ENCODE measurements at regions not wholly inside any gene's neighbourhood (a gene's known extent, or its start where the extent isn't known, plus 50 kb on each side); places are given as distances from the start of the nearest gene placed in this dataset.

DNA sequence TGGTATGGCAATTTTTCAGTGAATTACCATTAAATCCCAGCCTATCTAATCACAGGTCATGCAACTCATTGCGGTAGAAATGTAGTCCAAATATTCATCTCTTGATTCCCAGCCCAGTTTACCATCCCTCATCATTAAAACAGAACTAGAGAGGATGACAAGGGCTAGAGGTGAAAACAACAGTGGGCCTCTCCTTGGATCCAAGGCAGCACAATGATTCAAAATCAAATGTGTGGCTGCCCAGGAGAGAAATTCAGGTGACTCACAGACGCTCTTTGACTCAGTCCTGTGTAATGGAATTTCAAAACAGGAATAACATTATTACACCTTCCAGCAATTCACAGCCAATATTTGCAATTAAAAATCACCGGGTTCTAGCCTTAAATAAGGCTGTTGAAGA, 246.5 kb downstream of the TBL1XR1 start:
- TF ChIP-seq EZH2 (IDR thresholded peaks at IDR 0.05), result no peak
- no peak for TF ChIP-seq FOXP2 (optimal IDR thresholded peaks at IDR 0.05; ENCODE audit: control extremely low read depth, extremely low read length, insufficient read depth)
